Trophoblast cell (in vitro differentiated cells and primary cell): ENCODE measurements at regions not wholly inside any gene's neighbourhood (a gene's known extent, or its start where the extent isn't known, plus 50 kb on each side); places are given as distances from the start of the nearest gene placed in this dataset.

Source experiments
- DNase-seq, 2 donors: peaks; one replicate each; pipeline ENCODE4 v3.0.0-alpha.2; 2016
- H2AFZ ChIP-seq: 2 replicates; pipeline ENCODE4 v1.6.1; 2013; ENCODE audit warnings: low read length, moderate library complexity, mild to moderate bottlenecking; ENCODE audit not compliant: insufficient read depth, poor library complexity
- H2AK5ac ChIP-seq: 2 replicates; pipeline ENCODE4 v1.6.1; 2013; ENCODE audit warnings: mild to moderate bottlenecking, low read length
- H2BK120ac ChIP-seq: 2 replicates; pipeline ENCODE4 v1.6.1; 2013; ENCODE audit warnings: low read length, mild to moderate bottlenecking, moderate library complexity; ENCODE audit not compliant: insufficient read depth, poor library complexity
- H2BK12ac ChIP-seq: 2 replicates; pipeline ENCODE4 v1.6.1; 2013; ENCODE audit warnings: mild to moderate bottlenecking, low read length, moderate library complexity
- H2BK5ac ChIP-seq: 2 replicates; pipeline ENCODE4 v1.6.1; 2013; ENCODE audit warnings: low read length, low read depth, moderate library complexity, mild to moderate bottlenecking; ENCODE audit not compliant: poor library complexity
- H3K14ac ChIP-seq: 2 replicates; pipeline ENCODE4 v1.6.1; 2013; ENCODE audit warnings: mild to moderate bottlenecking, low read length
- H3K18ac ChIP-seq: 2 replicates; pipeline ENCODE4 v1.6.1; 2013; ENCODE audit warnings: mild to moderate bottlenecking, low read length
- H3K23ac ChIP-seq: 2 replicates; pipeline ENCODE4 v1.6.1; 2013; ENCODE audit warnings: low read length
- H3K27ac ChIP-seq: 2 replicates; pipeline ENCODE4 v1.5.1; 2013; ENCODE audit warnings: low read depth, mild to moderate bottlenecking, inconsistent platforms, low read length, moderate library complexity
- H3K27me3 ChIP-seq: 2 replicates; pipeline ENCODE4 v1.6.1; 2013; ENCODE audit warnings: inconsistent platforms, mild to moderate bottlenecking, low read length, moderate library complexity; ENCODE audit not compliant: insufficient read depth
- H3K36me3 ChIP-seq, 2 experiments: 1 replicate in 1 of 2; 2 replicates in 1 of 2; pipeline ENCODE4 v1.6.1; 2013; ENCODE audit warnings: low read length in 2 of 2, mild to moderate bottlenecking in 2 of 2, moderate library complexity in 1 of 2; ENCODE audit not compliant: insufficient read depth in 2 of 2, control insufficient read depth in 1 of 2
- H3K4ac ChIP-seq: 2 replicates; pipeline ENCODE4 v1.6.1; 2013; ENCODE audit warnings: low read depth, mild to moderate bottlenecking, low read length, moderate library complexity
- H3K4me1 ChIP-seq, 2 experiments: 1 replicate in 1 of 2; 2 replicates in 1 of 2; pipeline ENCODE4 v1.6.1; 2013; ENCODE audit warnings: low read length in 2 of 2, mild to moderate bottlenecking in 2 of 2, moderate library complexity in 1 of 2; ENCODE audit not compliant: insufficient read depth in 2 of 2, control insufficient read depth in 1 of 2
- H3K4me2 ChIP-seq: 2 replicates; pipeline ENCODE4 v1.6.1; 2013; ENCODE audit warnings: inconsistent platforms, mild to moderate bottlenecking, low read length, moderate library complexity
- H3K4me3 ChIP-seq: 2 replicates; pipeline ENCODE4 v1.5.1; 2013; ENCODE audit warnings: mild to moderate bottlenecking, low read depth, low read length, inconsistent platforms
- H3K79me1 ChIP-seq: one replicate; pipeline ENCODE4 v1.6.1; 2013; ENCODE audit warnings: low read length
- H3K79me2 ChIP-seq: 2 replicates; pipeline ENCODE4 v1.6.1; 2013; ENCODE audit warnings: low read length, mild to moderate bottlenecking; ENCODE audit not compliant: control insufficient read depth, insufficient read depth, poor library complexity
- H3K9ac ChIP-seq: 2 replicates; pipeline ENCODE4 v1.6.1; 2013; ENCODE audit warnings: mild to moderate bottlenecking, low read length
- H3K9me3 ChIP-seq: 2 replicates; pipeline ENCODE4 v1.6.1; 2013; ENCODE audit warnings: low read depth, mild to moderate bottlenecking, control low read depth, inconsistent platforms, low read length; ENCODE audit not compliant: insufficient read depth
- H4K12ac ChIP-seq: 2 replicates; pipeline ENCODE4 v1.6.1; 2013; ENCODE audit warnings: low read depth, mild to moderate bottlenecking, low read length, moderate library complexity
- H4K8ac ChIP-seq: 2 replicates; pipeline ENCODE4 v1.6.1; 2013; ENCODE audit warnings: low read depth, mild to moderate bottlenecking, low read length, moderate library complexity
- H4K91ac ChIP-seq: one replicate; pipeline ENCODE4 v1.6.1; 2013; ENCODE audit warnings: low read depth, mild to moderate bottlenecking, low read length, moderate library complexity
- WGBS: extraction: QIAGEN DNeasy Blood & Tissue Kit; methylation state at CpG from one replicate; pipeline ENCODE4 v1.1.7; 2013; ENCODE audit warnings: missing lambda C conversion rate; ENCODE audit not compliant: insufficient read length, insufficient coverage; ENCODE audit errors: extremely low coverage; 5-methylcytosine and 5-hydroxymethylcytosine counted together

GRCh38 chr3:140752499-140752898 is 74.6 kb downstream of the TRIM42 start:
- H3K79me2 ChIP-seq: no peaks in the 10 kb centered on the region
- no peaks in the 10 kb centered on the region for H3K27me3 ChIP-seq
- H3K4me1 ChIP-seq: no peaks in the 10 kb centered on the region
- no peak overlapping the region for H3K23ac ChIP-seq
- H2AFZ ChIP-seq: no peak overlapping the region
- no peaks in the 10 kb centered on the region for H3K9me3 ChIP-seq
- H3K36me3 ChIP-seq: no peaks in the 10 kb centered on the region
- no peak for DNase-seq
- WGBS: no CpG with 5 or more reads among the region's 2 CpGs
- no peak overlapping the region for H2BK5ac ChIP-seq
- H3K27ac ChIP-seq: no peak overlapping the region
- H2AK5ac ChIP-seq: no peak overlapping the region
- no peak overlapping the region for H3K4me3 ChIP-seq
- no peak overlapping the region for H3K4me2 ChIP-seq
- H4K8ac ChIP-seq: no peak overlapping the region
- no peak overlapping the region for H4K91ac ChIP-seq
- no peak overlapping the region for H2BK12ac ChIP-seq
- no peak overlapping the region for H3K14ac ChIP-seq
- no peak overlapping the region for H4K12ac ChIP-seq
- H2BK120ac ChIP-seq: no peak overlapping the region
- H3K18ac ChIP-seq: no peak overlapping the region
- no peak overlapping the region for H3K9ac ChIP-seq
- H3K4ac ChIP-seq: no peak overlapping the region
- H3K79me1 ChIP-seq: no peaks in the 10 kb centered on the region

GRCh38 chr3:140753865-140754754 is 76.2 kb downstream of the TRIM42 start:
- no peak overlapping the region for H4K91ac ChIP-seq
- no peak overlapping the region for H2BK5ac ChIP-seq
- no peak overlapping the region for H3K18ac ChIP-seq
- no peak overlapping the region for H3K27ac ChIP-seq
- no peak overlapping the region for H3K4me2 ChIP-seq
- H3K9me3 ChIP-seq: no peaks in the 10 kb centered on the region
- H2BK12ac ChIP-seq: no peak overlapping the region
- no peak overlapping the region for H4K8ac ChIP-seq
- no peak overlapping the region for H2AK5ac ChIP-seq
- H2BK120ac ChIP-seq: no peak overlapping the region
- no peak overlapping the region for H2AFZ ChIP-seq
- H3K4me1 ChIP-seq: no peaks in the 10 kb centered on the region
- no peak overlapping the region for H3K4ac ChIP-seq
- H3K27me3 ChIP-seq: no peaks in the 10 kb centered on the region
- no peak overlapping the region for H3K4me3 ChIP-seq
- DNase-seq: no peak
- WGBS: no CpG with 5 or more reads among the region's 4 CpGs
- H4K12ac ChIP-seq: no peak overlapping the region
- no peak overlapping the region for H3K14ac ChIP-seq
- H3K23ac ChIP-seq: no peak overlapping the region
- H3K79me1 ChIP-seq: no peaks in the 10 kb centered on the region
- H3K36me3 ChIP-seq: no peaks in the 10 kb centered on the region
- no peak overlapping the region for H3K9ac ChIP-seq
- H3K79me2 ChIP-seq: no peaks in the 10 kb centered on the region

- Histone ChIP-seq H4K8ac (no peak overlapping the region), H3K79me1 (no peaks in the 10 kb centered on the region), H3K18ac (no peak overlapping the region), H2BK12ac (no peak overlapping the region), H3K9ac (no peak overlapping the region), H3K36me3 (no peaks in the 10 kb centered on the region), H4K91ac (no peak overlapping the region), H3K4ac (no peak overlapping the region), H2BK5ac (no peak overlapping the region), H3K27ac (no peak overlapping the region), H2AK5ac (no peak overlapping the region), H3K9me3 (no peaks in the 10 kb centered on the region), H3K4me2 (no peak overlapping the region), H3K14ac (no peak overlapping the region), H4K12ac (no peak overlapping the region), H2BK120ac (no peak overlapping the region), H3K4me3 (no peak overlapping the region), H3K27me3 (no peaks in the 10 kb centered on the region), H3K4me1 (no peaks in the 10 kb centered on the region), H3K23ac (no peak overlapping the region), H3K79me2 (no peaks in the 10 kb centered on the region), H2AFZ (no peak overlapping the region)
- WGBS: no CpG with 5 or more reads among the region's 8 CpGs
- no peak for DNase-seq
These were observed 77.1 kb downstream of the TRIM42 start for GRCh38 chr3:140754936-140755335.

- no peak overlapping the region for H3K23ac ChIP-seq
- H3K79me2 ChIP-seq: no peaks in the 10 kb centered on the region
- no peak overlapping the region for H2AFZ ChIP-seq
- H4K12ac ChIP-seq: no peak overlapping the region
- H3K14ac ChIP-seq: no peak overlapping the region
- H3K9me3 ChIP-seq: no peaks in the 10 kb centered on the region
- no peak overlapping the region for H3K18ac ChIP-seq
- no peak overlapping the region for H3K9ac ChIP-seq
- no peak overlapping the region for H2BK120ac ChIP-seq
- H2BK12ac ChIP-seq: no peak overlapping the region
- no peak overlapping the region for H2BK5ac ChIP-seq
- no peaks in the 10 kb centered on the region for H3K27me3 ChIP-seq
- H3K36me3 ChIP-seq: no peaks in the 10 kb centered on the region
- no peak overlapping the region for H3K4ac ChIP-seq
- DNase-seq: no peak
- no peaks in the 10 kb centered on the region for H3K79me1 ChIP-seq
- no peak overlapping the region for H4K91ac ChIP-seq
- no peak overlapping the region for H4K8ac ChIP-seq
- H2AK5ac ChIP-seq: no peak overlapping the region
- no peak overlapping the region for H3K4me2 ChIP-seq
- WGBS: no CpG with 5 or more reads among the region's 1 CpG
- H3K4me1 ChIP-seq: no peaks in the 10 kb centered on the region
- H3K4me3 ChIP-seq: no peak overlapping the region
- H3K27ac ChIP-seq: no peak overlapping the region
These were observed 78.6 kb downstream of the TRIM42 start for GRCh38 chr3:140756240-140757016.
